ENCODE measurements at regions not wholly inside any gene's neighbourhood (a gene's known extent, or its start where the extent isn't known, plus 50 kb on each side); places are given as distances from the start of the nearest gene placed in this dataset.

DNA sequence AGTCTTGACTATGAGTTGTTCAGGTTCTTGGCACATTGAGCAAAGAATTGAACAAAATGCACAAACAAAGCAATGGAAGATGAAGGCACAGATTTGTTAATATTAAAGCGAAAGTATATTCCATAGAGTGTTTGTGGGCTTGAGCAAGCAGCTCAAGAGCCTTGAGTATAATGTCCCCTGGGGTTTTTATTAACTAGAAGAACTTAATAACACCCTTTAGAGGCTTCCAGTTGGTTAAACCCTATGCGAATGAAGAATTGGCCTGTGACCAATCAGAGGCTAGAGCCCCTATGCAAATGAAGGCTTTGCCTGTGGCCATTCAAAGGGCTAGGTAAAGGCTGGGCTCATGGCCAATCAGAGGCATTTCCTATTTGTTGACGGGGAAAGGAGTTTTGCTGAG lies 135.3 kb upstream of the IL12B start:
- in situ Hi-C loops (cut with MboI; ENCODE audit: low sequenced_read_pairs, unreplicated experiment), result no loop called here
- DNase-seq (ENCODE audit: low spot score), result no peak
- TF ChIP-seq, protein P1, sequence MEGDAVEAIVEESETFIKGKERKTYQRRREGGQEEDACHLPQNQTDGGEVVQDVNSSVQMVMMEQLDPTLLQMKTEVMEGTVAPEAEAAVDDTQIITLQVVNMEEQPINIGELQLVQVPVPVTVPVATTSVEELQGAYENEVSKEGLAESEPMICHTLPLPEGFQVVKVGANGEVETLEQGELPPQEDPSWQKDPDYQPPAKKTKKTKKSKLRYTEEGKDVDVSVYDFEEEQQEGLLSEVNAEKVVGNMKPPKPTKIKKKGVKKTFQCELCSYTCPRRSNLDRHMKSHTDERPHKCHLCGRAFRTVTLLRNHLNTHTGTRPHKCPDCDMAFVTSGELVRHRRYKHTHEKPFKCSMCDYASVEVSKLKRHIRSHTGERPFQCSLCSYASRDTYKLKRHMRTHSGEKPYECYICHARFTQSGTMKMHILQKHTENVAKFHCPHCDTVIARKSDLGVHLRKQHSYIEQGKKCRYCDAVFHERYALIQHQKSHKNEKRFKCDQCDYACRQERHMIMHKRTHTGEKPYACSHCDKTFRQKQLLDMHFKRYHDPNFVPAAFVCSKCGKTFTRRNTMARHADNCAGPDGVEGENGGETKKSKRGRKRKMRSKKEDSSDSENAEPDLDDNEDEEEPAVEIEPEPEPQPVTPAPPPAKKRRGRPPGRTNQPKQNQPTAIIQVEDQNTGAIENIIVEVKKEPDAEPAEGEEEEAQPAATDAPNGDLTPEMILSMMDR (IDR thresholded peaks at IDR 0.05; ENCODE audit: borderline replicate concordance, control extremely low read depth, extremely low read depth, insufficient read depth, missing control alignments), result no peak

DNA sequence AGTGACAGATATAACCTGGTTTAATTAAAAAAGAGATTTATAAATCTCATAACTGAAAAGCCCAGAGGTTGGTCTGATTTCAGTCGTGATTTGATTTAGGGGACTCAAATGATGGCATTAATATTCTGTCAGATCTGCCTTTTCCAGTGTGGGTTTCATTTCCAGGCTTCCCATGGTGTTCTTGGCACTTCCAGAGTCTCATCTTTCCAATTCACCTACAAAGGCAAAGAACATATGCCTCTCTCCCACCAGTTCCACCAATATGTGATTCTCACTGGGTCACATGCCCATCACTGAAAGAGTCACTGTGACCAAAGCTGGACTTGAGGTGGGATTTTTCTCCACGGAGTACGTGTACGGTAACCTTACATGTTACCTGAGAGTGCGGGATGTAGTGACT lies 137.4 kb upstream of the IL12B start:
- no peak for DNase-seq (ENCODE audit: low spot score)
- in situ Hi-C loops (cut with MboI; ENCODE audit: low sequenced_read_pairs, unreplicated experiment), result no loop called here
- TF ChIP-seq, protein P1 (IDR thresholded peaks at IDR 0.05; ENCODE audit: borderline replicate concordance, control extremely low read depth, extremely low read depth, insufficient read depth, missing control alignments), result no peak

DNA sequence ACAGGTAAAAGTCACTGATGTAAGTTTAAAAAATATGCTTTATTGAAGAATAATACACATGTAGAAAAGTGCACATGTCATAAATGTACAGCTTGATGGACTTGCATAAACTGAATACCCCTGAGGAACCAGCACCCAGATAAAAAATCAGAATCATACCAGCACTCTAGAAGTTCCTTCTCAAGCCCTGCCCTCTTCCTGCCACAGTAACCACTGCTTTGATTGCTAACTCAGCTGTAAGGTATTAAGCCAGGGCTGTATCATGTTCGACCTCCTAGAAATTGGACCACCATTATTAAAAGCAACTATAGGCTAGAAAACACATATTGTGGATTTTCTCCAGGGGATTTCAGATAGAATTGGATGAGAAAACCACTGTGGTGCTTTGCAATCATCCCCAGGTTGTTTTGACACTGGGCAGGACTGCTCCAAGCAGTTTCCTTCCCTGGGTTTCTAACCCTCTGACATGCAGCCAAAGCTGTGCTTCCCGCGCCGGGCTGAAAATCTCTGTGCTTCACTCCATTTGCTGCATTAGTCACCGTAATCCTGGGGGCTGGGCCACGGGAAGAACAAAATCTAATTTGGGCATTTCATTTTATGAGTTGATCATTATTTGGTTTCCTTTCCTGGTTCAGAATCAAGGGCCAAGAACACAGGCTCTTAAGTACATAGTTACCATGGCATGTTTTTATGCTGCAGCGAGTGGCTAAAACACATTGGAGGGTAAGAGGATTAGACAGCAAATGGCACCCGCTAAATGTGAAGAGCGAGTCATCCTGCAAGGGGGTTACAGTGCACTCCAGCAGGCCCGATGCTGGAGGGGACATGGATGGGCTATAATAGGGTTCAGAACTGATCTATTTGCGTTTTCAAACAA lies 139.4 kb upstream of the IL12B start:
- in situ Hi-C loops (cut with MboI; ENCODE audit: low sequenced_read_pairs, unreplicated experiment), result no loop called here
- DNase-seq (ENCODE audit: low spot score), result no peak

DNA sequence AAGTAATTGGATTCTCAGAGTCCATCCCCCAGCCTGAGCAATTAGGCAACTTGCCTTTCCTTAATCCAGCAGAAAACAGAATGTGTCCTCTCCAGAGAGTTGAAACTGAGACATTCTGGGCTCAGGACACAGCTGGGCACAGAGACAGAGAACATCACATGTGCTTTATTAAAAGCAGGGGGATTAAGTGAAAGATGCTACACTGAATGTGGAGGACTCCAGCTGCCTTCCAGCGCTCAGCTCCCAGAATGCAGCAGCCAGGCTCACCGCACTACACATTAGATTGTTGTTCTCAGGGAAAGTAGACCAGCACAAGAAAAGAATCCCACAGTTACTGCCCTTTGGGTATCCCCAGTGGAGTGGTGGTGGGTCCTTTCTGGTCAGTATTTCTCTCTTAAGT lies 141.6 kb upstream of the IL12B start:
- in situ Hi-C loops (cut with MboI; ENCODE audit: low sequenced_read_pairs, unreplicated experiment), result no loop called here
- no peak for DNase-seq (ENCODE audit: low spot score)
- TF ChIP-seq, protein P1 (IDR thresholded peaks at IDR 0.05; ENCODE audit: borderline replicate concordance, control extremely low read depth, extremely low read depth, insufficient read depth, missing control alignments), result no peak

More for the DNA sequence above, 139.4 kb upstream of the IL12B start:
- TF ChIP-seq, protein P1 (IDR thresholded peaks at IDR 0.05; ENCODE audit: borderline replicate concordance, control extremely low read depth, extremely low read depth, insufficient read depth, missing control alignments), result no peak

DNA sequence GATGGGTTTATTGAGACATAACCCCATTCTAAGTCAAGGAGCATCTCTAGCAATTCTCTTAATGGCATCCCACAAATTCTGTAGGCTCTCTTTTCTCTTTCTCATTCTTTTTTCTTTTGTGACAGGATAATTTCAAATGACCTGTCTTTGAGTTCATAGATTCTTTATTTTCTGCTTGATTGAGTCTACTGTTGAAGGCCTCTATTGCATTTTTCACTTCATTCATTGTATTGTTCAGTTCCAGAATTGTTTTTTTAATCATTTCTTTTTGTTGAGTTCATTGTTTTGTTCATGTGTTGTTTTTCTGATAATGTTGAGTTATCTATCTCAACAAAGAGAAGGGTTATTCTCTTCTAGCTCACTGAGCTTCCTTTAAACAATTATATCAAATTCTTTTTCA lies 144.7 kb upstream of the IL12B start:
- TF ChIP-seq, protein P1 (IDR thresholded peaks at IDR 0.05; ENCODE audit: borderline replicate concordance, control extremely low read depth, extremely low read depth, insufficient read depth, missing control alignments), result no peak
- in situ Hi-C loops (cut with MboI; ENCODE audit: low sequenced_read_pairs, unreplicated experiment), result no loop called here
- DNase-seq (ENCODE audit: low spot score), result no peak

DNA sequence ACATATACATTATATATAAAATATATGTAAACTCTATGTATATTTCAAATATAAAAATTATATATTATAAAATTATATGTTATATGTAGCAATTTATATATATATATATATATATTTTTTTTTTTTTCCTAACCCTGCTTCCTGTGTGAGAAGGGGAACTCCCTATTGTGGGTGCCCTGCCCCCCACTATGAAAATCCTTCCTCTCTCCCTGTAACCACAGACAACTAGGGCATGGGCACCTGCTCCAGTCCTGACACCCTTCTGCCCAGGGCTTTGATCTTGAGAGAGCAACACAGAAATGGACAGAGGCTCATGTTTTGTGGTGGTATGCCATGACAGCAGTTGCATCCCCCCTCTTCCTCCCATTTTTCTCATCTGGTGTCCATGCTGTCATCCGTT lies 148.7 kb upstream of the IL12B start:
- no peak for DNase-seq (ENCODE audit: low spot score)
- TF ChIP-seq, protein P1 (IDR thresholded peaks at IDR 0.05; ENCODE audit: borderline replicate concordance, control extremely low read depth, extremely low read depth, insufficient read depth, missing control alignments), result no peak
- in situ Hi-C loops (cut with MboI; ENCODE audit: low sequenced_read_pairs, unreplicated experiment), result no loop called here

Measured in GM13976 (cell line).